OCI-LY1 (cell line): ENCODE measurements at regions not wholly inside any gene's neighbourhood (a gene's known extent, or its start where the extent isn't known, plus 50 kb on each side); places are given as distances from the start of the nearest gene placed in this dataset.

Experiments used
- CTCF ChIP-seq: fragments of 200-600 bp; sonication (generic), shearing (Covaris generic); IDR thresholded peaks from 2 replicates; pipeline ENCODE4 v1.5.1; 2017; ENCODE audit warnings: mild to moderate bottlenecking, antibody characterized with exemption, low read length, moderate library complexity, mixed read lengths
- EZH2 ChIP-seq: fragments of 200-600 bp; sonication (generic), shearing (Covaris generic); IDR thresholded peaks from 2 replicates; pipeline ENCODE4 v1.8.0; 2017; ENCODE audit warnings: borderline replicate concordance, mixed run types, mild to moderate bottlenecking, antibody characterized with exemption, low read length, moderate library complexity, mixed read lengths

DNA sequence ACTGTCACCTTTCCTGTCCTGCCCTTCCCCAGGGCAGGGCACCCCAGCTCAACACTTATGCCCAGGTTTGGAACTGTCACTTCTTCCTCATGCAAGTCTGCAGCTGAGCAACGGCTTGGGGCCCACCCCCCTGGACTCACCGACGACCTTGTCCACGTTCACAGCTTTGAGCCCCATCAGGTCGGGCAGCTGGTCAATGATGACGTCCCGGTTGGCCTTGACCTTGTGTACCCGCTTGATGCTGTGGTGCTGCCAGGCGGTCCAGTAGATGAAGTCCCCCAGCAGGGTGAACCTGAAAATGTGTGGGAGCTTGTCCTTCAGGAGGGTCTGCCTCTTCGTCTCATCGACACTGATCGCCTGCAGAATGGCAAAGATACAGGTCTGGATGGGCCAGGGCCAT, 135.0 kb downstream of the CRYBB2 start:
- TF ChIP-seq CTCF (no peak), EZH2 (no peak)
